K562 (cell line): ENCODE measurements at regions not wholly inside any gene's neighbourhood (a gene's known extent, or its start where the extent isn't known, plus 50 kb on each side); places are given as distances from the start of the nearest gene placed in this dataset.

Experiments
- ATAC-seq: fragments of 200-7000 bp; cut with Tn5 transposase; 3 replicates; pipeline ENCODE4 v1.9.1; 2020; ENCODE audit warnings: moderate library complexity
- BruUV-seq: library from RNA; stranded (reverse); fragments of 400-500 nt; replicated peaks from 2 replicates; lab custom pipeline; 2021; lab: Mats Ljungman, UMichigan
- CTCF ChIA-PET: fragments of 300-600 bp; formaldehyde crosslinking; extraction: SDS; loops from one replicate; lab custom pipeline; 2021; ENCODE audit warnings: low intra/inter-chr PET ratio; lab: Yijun Ruan, JAX
- POLR2A ChIA-PET: fragments of 300-600, 350-650 bp; sonication (Branson Sonifier 250); formaldehyde crosslinking; extraction: SDS; loops from one replicate; lab custom pipeline; 2021; ENCODE audit warnings: antibody characterized with exemption, inconsistent platforms; lab: Yijun Ruan, JAX
- DNase-seq, 4 experiments: peaks; one replicate each; pipeline versions ENCODE4 v3.0.0 to v3.0.0-alpha.2; 2011 to 2018; ENCODE audit warnings: low spot score in 3 of 4, mixed read lengths in 3 of 4; ENCODE audit errors: extremely low read depth in 1 of 4
- FAIRE-seq: peaks from 2 replicates; lab custom pipeline; 2011; peaks lifted over from hg19 to GRCh38; lab: Jason Lieb, UNC
- H2AFZ ChIP-seq: 2 replicates; pipeline ENCODE4 v1.6.0; 2011; ENCODE audit warnings: low read depth, low read length, control low read depth, inconsistent platforms
- H3K27ac ChIP-seq: fragments of 200-600 bp; 3 replicates; pipeline ENCODE4 v1.8.0; 2011; ENCODE audit warnings: low read depth, mild to moderate bottlenecking, control low read depth, inconsistent platforms, low read length, moderate library complexity, mixed read lengths; ENCODE audit errors: extremely low read depth
- H3K27me3 ChIP-seq, 2 experiments: fragments of 300-600 bp in 1 of 2; 2 replicates in 1 of 2; 3 replicates in 1 of 2; pipeline versions ENCODE4 v1.6.0 to v1.8.0; 2011; ENCODE audit warnings: inconsistent platforms in 2 of 2, low read length in 2 of 2, mild to moderate bottlenecking in 1 of 2, mixed read lengths in 1 of 2, moderate library complexity in 1 of 2; ENCODE audit not compliant: control insufficient read depth in 2 of 2, insufficient read depth in 2 of 2
- H3K36me3 ChIP-seq: fragments of 300-600 bp; 3 replicates; pipeline ENCODE4 v1.8.0; 2011; ENCODE audit warnings: mild to moderate bottlenecking, low read length, inconsistent platforms; ENCODE audit not compliant: control insufficient read depth, insufficient read depth
- H3K4me1 ChIP-seq, 2 experiments: fragments of 200-600 bp in 1 of 2; replicated peaks in 1 of 2; 2 replicates in 1 of 2; 3 replicates in 1 of 2; pipeline versions ENCODE4 v1.5.1 to v1.8.0; 2011; ENCODE audit warnings: inconsistent platforms in 2 of 2, low read length in 2 of 2, mild to moderate bottlenecking in 1 of 2, mixed read lengths in 1 of 2, moderate library complexity in 1 of 2; ENCODE audit not compliant: control insufficient read depth in 2 of 2, insufficient read depth in 2 of 2
- H3K4me2 ChIP-seq: 2 replicates; pipeline ENCODE4 v1.6.1; 2011; ENCODE audit warnings: low read length, control low read depth, inconsistent platforms, mixed read lengths; ENCODE audit not compliant: insufficient read depth
- H3K4me3 ChIP-seq: fragments of 200-600 bp; sonication (generic), shearing (Covaris generic); 2 replicates; pipeline ENCODE4 v1.5.1; 2016; ENCODE audit warnings: control low read depth, inconsistent platforms
- H3K79me2 ChIP-seq: fragments of 200-600 bp; 3 replicates; pipeline ENCODE4 v1.8.0; 2011; ENCODE audit warnings: low read length, inconsistent platforms; ENCODE audit not compliant: control insufficient read depth, insufficient read depth
- H3K9ac ChIP-seq, 2 experiments: 2 replicates each; pipeline versions ENCODE4 v1.6.0 to v1.6.1; 2011; ENCODE audit warnings: low read depth in 2 of 2, low read length in 2 of 2, control low read depth in 1 of 2, inconsistent platforms in 1 of 2, mild to moderate bottlenecking in 1 of 2, mixed read lengths in 1 of 2; ENCODE audit not compliant: insufficient read depth in 1 of 2
- H3K9me1 ChIP-seq: one replicate; pipeline ENCODE4 v1.6.0; 2011; ENCODE audit warnings: inconsistent platforms, mild to moderate bottlenecking, low read length, moderate library complexity; ENCODE audit not compliant: control insufficient read depth, insufficient read depth
- H3K9me3 ChIP-seq: replicated peaks from 2 replicates; pipeline ENCODE4 v1.5.1; 2011; ENCODE audit warnings: low read depth, low read length, inconsistent platforms; ENCODE audit not compliant: control insufficient read depth, insufficient read depth
- H4K20me1 ChIP-seq: replicated peaks from 2 replicates; pipeline ENCODE4 v1.6.1; 2011; ENCODE audit warnings: low read length, inconsistent platforms, mixed read lengths; ENCODE audit not compliant: control insufficient read depth, insufficient read depth
- CREB3L1 ChIP-seq: fragments of 450-650 bp; IDR thresholded peaks from 2 replicates; pipeline ENCODE4 v1.6.1; 2014; ENCODE audit warnings: low read depth, mild to moderate bottlenecking, moderate library complexity, borderline replicate concordance
- DDX20 ChIP-seq: fragments of 450-650 bp; IDR thresholded peaks from 2 replicates; pipeline ENCODE4 v1.6.1; 2016; ENCODE audit warnings: missing genetic modification characterization, low read depth, mild to moderate bottlenecking, missing compliant biosample characterization, moderate library complexity
- KLF1 ChIP-seq: fragments of 450-650 bp; IDR thresholded peaks from 2 replicates; pipeline ENCODE4 v1.6.1; 2016; ENCODE audit warnings: missing genetic modification characterization, missing compliant biosample characterization
- KLF16 ChIP-seq: IDR thresholded peaks from 2 replicates; pipeline ENCODE4 v1.6.1; 2016; ENCODE audit warnings: antibody characterized with exemption
- MAFF ChIP-seq: IDR thresholded peaks from 2 replicates; pipeline ENCODE4 v1.6.1; 2012; ENCODE audit warnings: low read length, improper control_type of control experiment
- MTA3 ChIP-seq: fragments of 450-650 bp; formaldehyde crosslinking; IDR thresholded peaks from 2 replicates; pipeline ENCODE4 v1.6.1; 2017; ENCODE audit warnings: mild to moderate bottlenecking, borderline replicate concordance
- NCOR1 ChIP-seq: fragments of 450-650 bp; IDR thresholded peaks from 2 replicates; pipeline ENCODE4 v1.6.1; 2016; ENCODE audit warnings: mild to moderate bottlenecking, moderate library complexity
- NFATC3 ChIP-seq: fragments of 450-650 bp; IDR thresholded peaks from 2 replicates; pipeline ENCODE4 v1.6.1; 2017; ENCODE audit warnings: mild to moderate bottlenecking
- SAP30 ChIP-seq: fragments of 200-600 bp; sonication (generic); IDR thresholded peaks from 2 replicates; pipeline ENCODE4 v1.6.1; 2012; ENCODE audit warnings: borderline replicate concordance, low read depth, mild to moderate bottlenecking, moderate library complexity, low read length, control low read depth, inconsistent platforms; ENCODE audit not compliant: insufficient read depth, poor library complexity, severe bottlenecking
- TBP ChIP-seq: optimal IDR thresholded peaks from 2 replicates; pipeline ENCODE3; 2011; ENCODE audit warnings: low read depth, low read length, improper control_type of control experiment
- TSC22D4 ChIP-seq: fragments of 450-650 bp; IDR thresholded peaks from 2 replicates; pipeline ENCODE4 v1.6.1; 2016; ENCODE audit warnings: missing genetic modification characterization, missing biosample characterization, control low read depth
- U2AF2 ChIP-seq: fragments of 200-400 bp; formaldehyde crosslinking; optimal IDR thresholded peaks from 2 replicates; pipeline ENCODE3; 2017; ENCODE audit warnings: low read depth, mild to moderate bottlenecking, low read length
- ZBED1 ChIP-seq: IDR thresholded peaks from 2 replicates; pipeline ENCODE4 v1.6.1; 2014
- ZKSCAN8 ChIP-seq: fragments of 200-800 bp; sonication (Bioruptor generic); IDR thresholded peaks from 2 replicates; pipeline ENCODE4 v1.6.1; 2016; ENCODE audit warnings: missing genetic modification characterization, missing compliant biosample characterization
- ZNF133 ChIP-seq: fragments of 250-450 bp; sonication (Bioruptor Pico); IDR thresholded peaks from 2 replicates; pipeline ENCODE4 v1.4.0; 2020; ENCODE audit warnings: mild to moderate bottlenecking
- ZNF408 ChIP-seq: fragments of 250-450 bp; sonication (Bioruptor Pico); IDR thresholded peaks from 2 replicates; pipeline ENCODE4 v1.4.0; 2020; ENCODE audit warnings: low read depth, mild to moderate bottlenecking, moderate library complexity
- ZNF41 ChIP-seq: fragments of 250-450 bp; sonication (Bioruptor Pico); conservative IDR thresholded peaks from 2 replicates; pipeline ENCODE4 v1.4.0; 2020; ENCODE audit warnings: mild to moderate bottlenecking
- ZNF830 ChIP-seq: fragments of 250-450 bp; sonication (Bioruptor Pico); IDR thresholded peaks from 2 replicates; pipeline ENCODE4 v1.5.0; 2021; ENCODE audit warnings: mild to moderate bottlenecking
- ZZZ3 ChIP-seq: fragments of 450-650 bp; IDR thresholded peaks from 2 replicates; pipeline ENCODE4 v1.6.1; 2016; ENCODE audit warnings: antibody characterized with exemption, mild to moderate bottlenecking, moderate library complexity
- WGBS: fragments of 100-300 bp; shearing (Covaris generic); methylation state at CpG from one replicate; pipeline ENCODE4 v1.1.6; 2016; ENCODE audit warnings: low coverage, mixed read lengths; ENCODE audit not compliant: insufficient coverage; ENCODE audit errors: missing lambda C conversion rate; 5-methylcytosine and 5-hydroxymethylcytosine counted together
- in situ Hi-C: fragments of 300-500 bp; cut with MboI; formaldehyde crosslinking; loops from 4 replicates; pipeline ENCODE4 v1.15.0; 2018; ENCODE audit warnings: inconsistent platforms, mixed read lengths
- intact Hi-C: fragments of 100-400 bp; cut with micrococcal nuclease; formaldehyde crosslinking; loops from 2 replicates; pipeline ENCODE4 v1.14.2; 2022

- FAIRE-seq (no peak), ATAC-seq (no peak), DNase-seq (no peak)
- no peak overlapping the region for H2AFZ ChIP-seq
- no peaks in the 10 kb centered on the region for H3K9me1 ChIP-seq
- intact Hi-C loops (no loop called here), in situ Hi-C loops (no loop called here)
- H3K27me3 ChIP-seq: no peaks in the 10 kb centered on the region
- no TSS peak for BruUV-seq
- H3K79me2 ChIP-seq: no peaks in the 10 kb centered on the region
- 6% methylated on average over 4 of the region's 4 CpGs for WGBS
- no peak overlapping the region for H3K4me3 ChIP-seq
- POLR2A ChIA-PET: interaction anchor here (0.7 to 0.8 kb wide), 2 partner anchors 67 to 797 kb away, joined by 3 read pairs; no protein-coding TSS in a partner anchor
- no peak overlapping the region for H3K27ac ChIP-seq
- H3K36me3 ChIP-seq: no peaks in the 10 kb centered on the region
- H3K4me1 ChIP-seq: no peaks in the 10 kb centered on the region
- no peaks in the 10 kb centered on the region for H4K20me1 ChIP-seq
- H3K9ac ChIP-seq: no peak overlapping the region
- no peak overlapping the region for H3K4me2 ChIP-seq
- TF ChIP-seq SAP30 (no peak), NFATC3 (no peak), ZKSCAN8 (no peak), U2AF2 (no peak), TBP (no peak), ZNF408 (no peak), ZNF41 (CRISPR knock-in tag) (no peak)
- CTCF ChIA-PET: no interaction called here
- H3K9me3 ChIP-seq: no peaks in the 10 kb centered on the region
Observed at GRCh38 chr5:100690036-100690560, 154.9 kb downstream of the FAM174A start.

- Histone ChIP-seq H3K36me3 (no peaks in the 10 kb centered on the region), H3K27ac (no peak overlapping the region), H3K9ac (no peak overlapping the region), H3K4me1 (no peaks in the 10 kb centered on the region), H2AFZ (no peak overlapping the region), H3K9me1 (no peaks in the 10 kb centered on the region), H4K20me1 (no peaks in the 10 kb centered on the region), H3K79me2 (no peaks in the 10 kb centered on the region), H3K9me3 (no peaks in the 10 kb centered on the region), H3K4me2 (no peak overlapping the region), H3K27me3 (no peaks in the 10 kb centered on the region), H3K4me3 (no peak overlapping the region)
- ChIA-PET POLR2A (no interaction called here), CTCF (no interaction called here)
- TF ChIP-seq ZNF133 (CRISPR knock-in tag): no peak
- TF ChIP-seq ZZZ3: no peak
- TF ChIP-seq KLF16: no peak
- no peak for TF ChIP-seq ZKSCAN8
- no peak for TF ChIP-seq MAFF
- no peak for TF ChIP-seq CREB3L1
- TF ChIP-seq ZBED1: no peak
- no peak for TF ChIP-seq NCOR1
- TF ChIP-seq DDX20 (tag): no peak
- TF ChIP-seq ZNF830 (CRISPR knock-in tag): no peak
- no peak for TF ChIP-seq MTA3
- TF ChIP-seq KLF1 (tag): no peak
- TF ChIP-seq TSC22D4: no peak
- no peak for FAIRE-seq
- no TSS peak for BruUV-seq
- DNase-seq: no peak
- intact Hi-C loops: no loop called here
- in situ Hi-C loops: no loop called here
- ATAC-seq: no peak
Observed at GRCh38 chr5:100691085-100691484, 155.9 kb downstream of the FAM174A start.
